ENCODE measurements at regions not wholly inside any gene's neighbourhood (a gene's known extent, or its start where the extent isn't known, plus 50 kb on each side); places are given as distances from the start of the nearest gene placed in this dataset.

- DNase-seq, result no peak
Measured at GRCh38 chr6:105763866-105764265, 322.3 kb upstream of the PRDM1 start.

GRCh38 chr6:105760746-105761145 is 325.4 kb upstream of the PRDM1 start:
- no peak for DNase-seq

GRCh38 chr6:105759946-105760345 is 326.2 kb upstream of the PRDM1 start:
- peak; percentile 31 for DNase-seq

DNA sequence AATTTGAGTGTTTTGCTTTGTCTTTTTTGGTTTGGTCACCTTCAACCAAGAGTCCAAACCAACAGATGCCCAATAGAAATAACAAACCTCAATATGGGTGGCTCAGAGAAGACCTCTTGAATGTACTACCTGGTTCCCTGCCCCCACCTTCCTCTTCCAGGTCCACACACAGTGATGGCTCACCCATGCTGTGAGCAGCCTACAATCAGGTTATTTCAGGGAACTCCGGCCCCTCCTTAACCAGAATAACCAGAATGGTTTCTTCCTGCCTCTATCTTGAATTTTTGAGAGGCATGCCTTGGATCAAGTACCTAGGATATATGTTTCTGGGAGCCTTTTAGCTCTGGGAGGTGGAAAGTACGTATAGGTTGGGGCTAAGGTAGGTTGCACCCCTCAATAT is 327.1 kb upstream of the PRDM1 start:
- DNase-seq, result no peak

DNA sequence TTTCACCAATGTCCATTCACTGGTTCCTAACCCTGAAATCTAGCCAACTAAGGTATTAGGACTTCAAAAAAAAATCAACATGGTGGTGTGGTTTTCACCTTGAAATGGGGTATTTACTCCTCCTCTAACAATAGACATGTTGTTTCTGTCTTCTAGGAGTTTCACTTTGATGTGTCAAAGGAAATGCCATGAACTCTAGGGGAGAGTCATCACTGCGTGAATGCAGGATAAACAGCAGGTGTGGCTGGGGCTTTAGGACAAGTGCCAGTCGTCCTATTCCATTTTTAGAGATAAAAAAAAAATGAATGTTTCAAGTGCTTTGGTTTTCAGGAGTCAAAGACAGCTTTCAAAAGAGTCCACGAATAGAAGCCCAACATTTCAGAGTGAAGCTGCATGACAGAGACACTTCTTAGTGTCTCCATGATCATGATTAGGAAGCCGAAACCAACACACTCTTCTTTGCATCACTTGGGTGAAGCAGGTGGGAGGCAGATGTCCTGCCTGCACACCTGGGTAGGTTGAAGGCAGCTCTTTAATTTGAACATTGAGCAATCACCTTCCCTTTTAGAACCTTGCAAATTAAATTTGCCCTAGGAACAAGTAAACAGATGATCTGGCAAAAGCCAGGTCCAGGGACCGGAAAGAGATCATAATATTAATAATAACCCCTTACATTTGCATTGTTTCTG is 328.5 kb upstream of the PRDM1 start:
- DNase-seq, result no peak

GRCh38 chr6:105755885-105756284 is 330.3 kb upstream of the PRDM1 start:
- DNase-seq, result no peak

DNA sequence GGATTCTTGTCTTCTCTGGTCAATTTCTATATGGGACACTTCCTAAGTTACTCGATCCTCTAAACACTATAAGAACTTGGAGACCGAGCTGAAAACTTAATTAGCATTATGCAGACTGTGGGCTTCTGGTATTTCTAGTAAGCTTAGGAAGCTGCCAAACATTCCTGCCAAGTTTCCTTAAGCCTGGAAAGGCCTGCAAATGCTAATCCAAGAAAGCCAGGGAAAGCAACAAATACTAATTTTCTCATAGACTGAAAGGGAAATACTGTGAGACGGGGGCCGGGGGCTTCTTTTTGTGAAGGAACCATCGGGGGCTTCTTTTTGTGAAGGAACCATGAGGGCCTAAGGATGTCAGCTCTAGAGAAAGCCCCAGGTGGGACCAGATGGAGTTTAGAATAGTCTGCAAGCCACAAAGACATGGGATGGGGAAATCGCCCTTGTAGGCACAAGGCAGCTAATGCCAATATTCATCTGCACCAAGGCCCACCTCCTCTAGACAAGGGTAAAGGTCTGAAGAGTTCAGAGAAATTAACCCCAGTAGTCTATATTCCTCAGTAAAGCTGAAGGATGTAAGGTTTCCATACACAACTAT is 332.4 kb upstream of the PRDM1 start:
- peak; percentile 78 for DNase-seq

GRCh38 chr6:105753207-105753606 is 332.9 kb upstream of the PRDM1 start:
- DNase-seq, result no peak

- DNase-seq, result no peak
Measured at GRCh38 chr6:105750089-105750488, 336.0 kb upstream of the PRDM1 start.

- DNase-seq, result no peak
Measured at GRCh38 chr6:105748737-105749161, 337.4 kb upstream of the PRDM1 start.

GRCh38 chr6:105747823-105748405 is 338.2 kb upstream of the PRDM1 start:
- DNase-seq, result no peak

DNA sequence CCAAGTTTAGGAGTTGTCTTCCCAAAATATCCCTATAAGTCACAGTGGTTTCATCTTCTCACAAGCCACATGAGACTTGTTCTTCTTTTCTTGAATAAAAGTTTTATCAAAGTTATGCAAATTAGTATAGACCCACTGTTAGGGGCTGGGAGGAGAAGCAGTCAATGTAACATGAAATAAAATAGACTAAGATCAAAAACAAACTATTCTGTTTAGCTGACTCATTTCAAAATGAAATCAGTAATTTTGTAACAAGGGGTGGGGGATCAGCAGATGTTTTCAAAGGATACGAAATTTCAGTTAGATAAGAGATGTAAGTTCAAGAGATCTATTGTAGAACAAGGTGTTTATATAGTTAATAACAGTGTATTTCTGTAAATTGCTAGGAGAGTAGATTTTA is 339.6 kb upstream of the PRDM1 start:
- no peak for DNase-seq

DNA sequence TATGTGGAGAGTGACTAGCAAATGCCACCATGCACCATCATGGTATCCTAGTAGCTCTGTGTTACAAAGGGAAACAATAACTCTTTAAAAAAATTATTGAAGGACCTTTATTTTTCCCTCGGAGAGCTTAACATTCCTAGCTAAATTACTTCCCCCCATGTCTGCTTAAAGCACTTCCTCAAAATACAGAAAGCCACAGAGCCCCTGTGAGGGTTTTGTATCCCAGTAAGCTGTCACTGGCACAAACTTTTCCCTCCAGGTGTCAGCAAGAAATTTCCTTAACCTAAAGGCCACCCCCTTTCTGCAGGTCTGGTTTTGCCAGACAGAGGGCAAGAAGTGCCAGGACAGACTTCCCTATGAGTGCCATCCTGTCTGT is 340.0 kb upstream of the PRDM1 start:
- DNase-seq, result no peak

DNA sequence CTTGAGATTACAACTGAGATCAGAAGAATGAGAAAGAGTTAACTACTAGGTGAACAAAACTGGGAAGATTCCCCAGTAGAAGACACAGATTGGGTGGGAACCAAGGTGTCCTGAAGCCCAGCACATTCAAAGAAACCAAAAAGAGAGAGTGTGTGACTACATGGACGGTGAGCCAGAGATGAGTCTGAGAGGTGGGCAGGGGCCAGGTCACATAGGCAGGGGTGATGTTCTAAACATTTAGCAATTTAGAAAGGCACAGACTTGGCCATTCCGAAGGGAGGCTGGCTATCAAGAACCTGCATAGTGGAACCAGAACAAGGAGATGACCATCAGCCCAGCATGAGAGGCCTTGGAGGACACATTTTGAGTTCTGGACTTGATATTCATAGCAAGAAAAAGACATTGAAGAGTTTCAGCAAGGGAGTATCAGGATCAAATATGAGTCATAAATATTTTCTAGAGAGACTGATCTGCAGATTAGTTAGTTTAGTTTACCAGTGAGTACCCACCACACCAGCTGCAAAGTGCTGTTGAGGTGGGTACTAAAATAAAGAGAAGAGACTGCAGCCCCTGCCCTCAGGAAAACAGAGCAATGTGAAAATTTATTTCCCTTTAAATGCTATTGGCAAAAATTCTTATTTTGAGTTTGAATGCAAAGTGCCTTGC is 340.5 kb upstream of the PRDM1 start:
- no peak for DNase-seq

GRCh38 chr6:105744815-105745214 is 341.3 kb upstream of the PRDM1 start:
- DNase-seq, result no peak

DNA sequence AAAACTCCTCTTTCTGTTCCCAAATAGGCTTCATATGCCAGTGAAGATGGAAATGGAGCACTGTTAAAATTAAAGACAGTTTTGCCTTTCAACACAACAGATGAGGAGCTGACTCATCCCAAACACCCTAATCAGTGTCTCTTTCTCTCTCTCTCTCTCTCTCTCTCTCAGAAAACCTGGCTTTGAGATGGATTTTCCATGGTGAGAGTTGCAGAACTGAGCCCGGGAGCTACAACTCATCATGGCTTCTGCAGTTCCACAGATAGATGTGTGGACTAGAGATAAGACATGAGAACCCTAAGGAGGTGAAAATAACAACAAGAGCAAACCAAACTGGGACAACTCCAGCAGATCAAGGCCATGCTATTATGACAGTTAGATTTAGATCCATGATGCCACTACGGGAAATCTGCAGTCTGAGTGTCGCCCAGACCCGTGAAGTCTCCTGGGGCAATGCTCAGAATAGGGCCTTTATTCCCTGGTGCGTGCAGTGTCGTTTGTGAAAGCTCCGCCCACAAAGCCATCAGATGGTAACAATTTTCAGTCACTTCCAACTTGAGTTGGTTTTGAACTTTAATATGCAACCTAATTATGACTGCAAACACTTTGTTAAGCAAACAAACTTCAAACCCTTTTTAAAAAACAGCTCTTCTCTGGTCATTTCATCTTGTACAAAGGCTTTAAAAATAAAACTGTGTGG is 338.2 kb upstream of the PREP start:
- peak; percentile 57 for DNase-seq

DNA sequence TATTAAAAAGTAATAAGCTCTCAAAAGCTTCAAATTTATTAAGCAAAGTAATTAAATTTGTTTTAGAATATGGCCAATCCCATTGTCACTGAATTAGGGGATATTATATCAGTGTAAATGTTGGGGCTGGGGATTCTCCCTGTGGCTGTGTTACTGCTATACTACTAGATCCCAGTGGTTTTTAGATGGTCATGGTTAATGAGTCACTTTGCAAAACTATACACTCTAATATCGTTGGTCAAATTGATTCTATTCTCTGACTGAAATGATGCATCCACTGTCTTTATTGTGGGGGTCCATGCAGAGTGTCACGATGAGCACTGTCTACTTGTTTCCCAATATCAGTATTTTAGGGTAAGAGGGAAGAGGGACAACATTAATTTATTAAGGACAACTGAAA is 336.9 kb upstream of the PREP start:
- no peak for DNase-seq

GRCh38 chr6:105733556-105734162 is 330.8 kb upstream of the PREP start:
- DNase-seq, result no peak

DNA sequence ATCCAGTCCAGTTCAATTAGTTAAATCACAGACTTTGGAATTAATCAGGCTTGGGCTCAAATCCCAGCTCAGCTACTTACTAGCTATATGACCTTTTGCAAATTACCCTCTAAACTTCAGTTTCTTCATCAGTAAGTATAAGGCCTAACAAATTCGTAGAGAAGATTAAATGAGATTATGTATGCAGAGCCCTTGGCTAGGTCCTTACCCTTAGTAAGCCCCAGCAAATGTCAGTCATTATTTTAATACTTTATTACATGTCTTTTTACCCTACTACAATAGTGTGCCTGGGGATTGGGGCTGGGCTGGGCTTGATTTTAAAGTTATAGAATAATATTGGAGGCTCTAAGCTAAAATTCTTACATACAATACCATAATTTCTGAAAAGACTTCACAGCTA is 326.1 kb upstream of the PREP start:
- no peak for DNase-seq

- no peak for DNase-seq
Measured at GRCh38 chr6:105726902-105727655, 324.2 kb upstream of the PREP start.

DNA sequence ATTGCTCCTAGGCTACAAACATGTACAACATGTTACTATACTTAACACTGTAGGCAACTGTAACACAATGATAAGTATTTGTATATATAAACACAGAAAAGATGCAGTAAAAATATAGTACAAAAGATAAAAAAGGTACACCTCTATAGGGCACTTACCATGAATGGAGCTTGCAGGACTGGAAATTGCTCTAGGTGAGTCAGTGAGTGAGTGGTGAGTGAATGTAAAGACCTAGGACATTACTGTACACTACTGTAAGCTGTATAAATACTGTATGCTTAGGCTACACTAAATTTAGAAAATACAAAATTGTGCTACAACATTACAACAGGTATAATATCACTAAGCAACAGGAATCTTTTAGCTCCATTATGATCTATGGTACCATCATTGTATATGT is 312.0 kb upstream of the PREP start:
- DNase-seq, result no peak
